ENCODE measurements at regions not wholly inside any gene's neighbourhood (a gene's known extent, or its start where the extent isn't known, plus 50 kb on each side); places are given as distances from the start of the nearest gene placed in this dataset.

DNA sequence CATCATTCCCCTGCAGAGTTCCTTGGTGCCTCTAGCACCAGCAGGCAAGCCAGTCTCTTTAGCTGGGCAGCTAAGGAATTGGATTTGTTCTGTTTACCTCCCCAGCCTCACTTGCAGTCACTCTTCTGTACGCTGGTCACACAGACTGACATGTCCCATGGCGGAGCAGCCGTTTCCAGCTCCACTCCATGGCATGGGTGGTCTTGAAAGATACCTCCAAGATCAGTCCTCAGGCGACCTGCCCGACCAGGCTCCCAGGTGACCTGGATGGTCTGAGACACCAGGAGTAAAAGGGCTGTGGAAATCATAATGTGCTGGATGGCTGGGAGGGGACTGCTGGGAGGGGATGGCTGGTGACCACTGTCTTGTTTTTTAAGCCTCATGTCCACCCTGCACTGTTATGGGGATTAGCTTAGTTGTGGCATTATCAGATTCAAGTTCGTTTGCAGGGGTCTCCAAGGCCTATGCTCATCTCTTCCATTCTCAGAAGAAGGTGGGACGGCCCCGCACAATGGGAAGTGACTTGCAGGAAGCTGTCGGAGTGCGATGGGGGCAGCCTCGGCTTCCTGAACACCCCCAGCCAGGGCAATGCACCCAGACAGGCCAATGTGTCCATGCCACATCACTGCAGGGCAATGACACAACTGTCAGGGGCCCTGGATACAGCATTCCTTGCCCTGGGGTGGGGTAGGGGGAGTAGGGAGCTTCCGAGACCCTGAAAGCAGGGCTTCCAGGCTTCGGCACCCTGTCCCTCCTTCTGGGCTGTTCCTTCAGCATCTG, 156.1 kb upstream of the MYCN start:
- Mint-ChIP-seq H3K4me3 (no peak overlapping the region), H3K36me3 (no peaks in the 10 kb centered on the region), H3K27me3 (ENCODE audit: low read depth) (no peaks in the 10 kb centered on the region), H3K9me3 (no peaks in the 10 kb centered on the region), H3K27ac (no peak overlapping the region), H3K4me1 (no peaks in the 10 kb centered on the region)
- TF ChIP-seq NR2C2 (CRISPR knock-in tag; IDR thresholded peaks at IDR 0.05) (no peak), ZNF121 (CRISPR knock-in tag; IDR thresholded peaks at IDR 0.05) (no peak), SP1 (CRISPR knock-in tag; conservative IDR thresholded peaks at IDR 0.05) (no peak), ZNF416 (CRISPR knock-in tag; IDR thresholded peaks at IDR 0.05) (no peak), AR (CRISPR knock-in tag; IDR thresholded peaks at IDR 0.05) (no peak), ZBTB43 (CRISPR knock-in tag; IDR thresholded peaks at IDR 0.05) (no peak), PRRX2 (CRISPR knock-in tag; IDR thresholded peaks at IDR 0.05) (no peak), NFYB (CRISPR knock-in tag; conservative IDR thresholded peaks at IDR 0.05; ENCODE audit: low read depth) (no peak), EMX1 (CRISPR knock-in tag; IDR thresholded peaks at IDR 0.05) (no peak), ZNF671 (CRISPR knock-in tag; IDR thresholded peaks at IDR 0.05) (no peak), ESRRA (CRISPR knock-in tag; IDR thresholded peaks at IDR 0.05; ENCODE audit: borderline replicate concordance) (no peak)
- TF ChIP-seq, protein P1, sequence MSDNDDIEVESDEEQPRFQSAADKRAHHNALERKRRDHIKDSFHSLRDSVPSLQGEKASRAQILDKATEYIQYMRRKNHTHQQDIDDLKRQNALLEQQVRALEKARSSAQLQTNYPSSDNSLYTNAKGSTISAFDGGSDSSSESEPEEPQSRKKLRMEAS (CRISPR knock-in tag; IDR thresholded peaks at IDR 0.05): no peak
- ChIA-PET POLR2A (no interaction called here), CTCF (interaction anchor here (1.1 to 1.8 kb wide), 2 partner anchors 12 to 14 kb away, joined by 3 to 7 read pairs; no protein-coding TSS in a partner anchor)
- ATAC-seq: no peak
- DNase-seq (ENCODE audit: low spot score): no peak

DNA sequence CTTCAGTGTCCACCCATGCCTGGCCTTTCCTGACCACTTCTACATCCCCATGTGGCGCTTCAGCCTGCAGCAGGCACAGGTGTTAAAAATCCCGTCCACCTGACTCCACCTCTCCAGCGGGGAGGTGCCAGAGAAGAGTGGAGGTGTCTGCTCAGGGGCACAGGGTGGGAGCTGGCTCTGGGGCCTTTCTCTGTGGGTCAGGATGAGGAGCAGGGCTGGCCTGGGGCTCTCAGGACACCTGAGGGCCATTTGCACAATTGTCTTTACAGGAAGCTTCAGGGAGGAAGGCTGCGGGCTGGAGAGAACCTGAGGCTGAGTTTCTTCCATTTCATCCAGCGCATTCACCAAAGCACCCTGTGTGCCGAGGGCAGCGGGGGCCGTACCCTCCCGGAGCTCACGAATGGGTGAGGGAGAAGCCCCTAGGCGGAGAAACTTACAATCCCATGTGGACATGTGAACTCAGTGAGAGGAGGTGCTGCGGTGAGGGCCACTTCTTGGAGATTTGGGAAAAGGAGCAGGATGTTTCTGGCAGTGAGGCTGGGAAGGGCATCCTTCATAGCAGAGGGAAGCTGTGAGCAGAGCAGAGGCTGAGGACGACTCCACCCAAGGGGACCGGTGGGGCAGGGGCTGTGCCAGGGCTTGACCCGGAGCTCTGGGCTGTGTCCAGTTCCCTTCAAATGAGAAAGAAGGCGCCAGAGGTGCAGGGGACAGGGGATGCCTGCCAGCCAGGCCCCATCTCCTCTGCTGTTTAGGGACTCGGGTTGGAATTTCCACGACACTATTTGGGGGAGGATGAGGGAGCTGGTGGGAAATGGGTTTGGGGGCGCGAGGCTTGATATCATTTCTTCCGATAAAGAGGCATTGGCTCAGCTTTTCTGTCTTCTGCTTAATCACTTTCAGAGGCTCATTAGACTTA, 155.2 kb upstream of the MYCN start:
- H3K36me3 Mint-ChIP-seq: no peaks in the 10 kb centered on the region
- no peak overlapping the region for H3K27ac Mint-ChIP-seq
- H3K4me3 Mint-ChIP-seq: no peak overlapping the region
- no peaks in the 10 kb centered on the region for H3K4me1 Mint-ChIP-seq
- no peaks in the 10 kb centered on the region for H3K27me3 Mint-ChIP-seq (ENCODE audit: low read depth)
- no peak for DNase-seq (ENCODE audit: low spot score)
- CTCF ChIA-PET: interaction anchor here (1.1 to 1.8 kb wide), 2 partner anchors 11 to 13 kb away, joined by 3 to 7 read pairs; no protein-coding TSS in a partner anchor
- no peaks in the 10 kb centered on the region for H3K9me3 Mint-ChIP-seq
- POLR2A ChIA-PET: no interaction called here
- no peak for ATAC-seq
- TF ChIP-seq KAT7 (CRISPR knock-in tag; IDR thresholded peaks at IDR 0.05; ENCODE audit: borderline replicate concordance): no peak
- no peak for TF ChIP-seq GRHL2 (CRISPR knock-in tag; IDR thresholded peaks at IDR 0.05; ENCODE audit: insufficient replicate concordance, severe bottlenecking)
- no peak for TF ChIP-seq ZBTB43 (CRISPR knock-in tag; IDR thresholded peaks at IDR 0.05)
- TF ChIP-seq, protein P2, sequence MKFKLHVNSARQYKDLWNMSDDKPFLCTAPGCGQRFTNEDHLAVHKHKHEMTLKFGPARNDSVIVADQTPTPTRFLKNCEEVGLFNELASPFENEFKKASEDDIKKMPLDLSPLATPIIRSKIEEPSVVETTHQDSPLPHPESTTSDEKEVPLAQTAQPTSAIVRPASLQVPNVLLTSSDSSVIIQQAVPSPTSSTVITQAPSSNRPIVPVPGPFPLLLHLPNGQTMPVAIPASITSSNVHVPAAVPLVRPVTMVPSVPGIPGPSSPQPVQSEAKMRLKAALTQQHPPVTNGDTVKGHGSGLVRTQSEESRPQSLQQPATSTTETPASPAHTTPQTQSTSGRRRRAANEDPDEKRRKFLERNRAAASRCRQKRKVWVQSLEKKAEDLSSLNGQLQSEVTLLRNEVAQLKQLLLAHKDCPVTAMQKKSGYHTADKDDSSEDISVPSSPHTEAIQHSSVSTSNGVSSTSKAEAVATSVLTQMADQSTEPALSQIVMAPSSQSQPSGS (CRISPR knock-in tag; IDR thresholded peaks at IDR 0.05; ENCODE audit: borderline replicate concordance, low read depth): no peak
- TF ChIP-seq, protein P3, sequence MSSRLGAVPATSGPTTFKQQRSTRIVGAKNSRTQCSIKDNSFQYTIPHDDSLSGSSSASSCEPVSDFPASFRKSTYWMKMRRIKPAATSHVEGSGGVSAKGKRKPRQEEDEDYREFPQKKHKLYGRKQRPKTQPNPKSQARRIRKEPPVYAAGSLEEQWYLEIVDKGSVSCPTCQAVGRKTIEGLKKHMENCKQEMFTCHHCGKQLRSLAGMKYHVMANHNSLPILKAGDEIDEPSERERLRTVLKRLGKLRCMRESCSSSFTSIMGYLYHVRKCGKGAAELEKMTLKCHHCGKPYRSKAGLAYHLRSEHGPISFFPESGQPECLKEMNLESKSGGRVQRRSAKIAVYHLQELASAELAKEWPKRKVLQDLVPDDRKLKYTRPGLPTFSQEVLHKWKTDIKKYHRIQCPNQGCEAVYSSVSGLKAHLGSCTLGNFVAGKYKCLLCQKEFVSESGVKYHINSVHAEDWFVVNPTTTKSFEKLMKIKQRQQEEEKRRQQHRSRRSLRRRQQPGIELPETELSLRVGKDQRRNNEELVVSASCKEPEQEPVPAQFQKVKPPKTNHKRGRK (CRISPR knock-in tag; IDR thresholded peaks at IDR 0.05; ENCODE audit: borderline replicate concordance): no peak
- TF ChIP-seq TP53 (CRISPR knock-in tag; IDR thresholded peaks at IDR 0.05): no peak
- TF ChIP-seq, protein P4, sequence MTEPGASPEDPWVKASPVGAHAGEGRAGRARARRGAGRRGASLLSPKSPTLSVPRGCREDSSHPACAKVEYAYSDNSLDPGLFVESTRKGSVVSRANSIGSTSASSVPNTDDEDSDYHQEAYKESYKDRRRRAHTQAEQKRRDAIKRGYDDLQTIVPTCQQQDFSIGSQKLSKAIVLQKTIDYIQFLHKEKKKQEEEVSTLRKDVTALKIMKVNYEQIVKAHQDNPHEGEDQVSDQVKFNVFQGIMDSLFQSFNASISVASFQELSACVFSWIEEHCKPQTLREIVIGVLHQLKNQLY (CRISPR knock-in tag; IDR thresholded peaks at IDR 0.05): no peak
- TF ChIP-seq NFE2L1 (CRISPR knock-in tag; IDR thresholded peaks at IDR 0.05): no peak
- no peak for TF ChIP-seq HMGXB4 (CRISPR knock-in tag; IDR thresholded peaks at IDR 0.05)
